CD4-positive, alpha-beta T cell treated with Interleukin-10 for 1 hour (primary cell): ENCODE measurements at regions not wholly inside any gene's neighbourhood (a gene's known extent, or its start where the extent isn't known, plus 50 kb on each side); places are given as distances from the start of the nearest gene placed in this dataset.

Source experiments
- DNase-seq: peaks from one replicate; pipeline ENCODE4 v3.0.0-alpha.2; 2020

DNA sequence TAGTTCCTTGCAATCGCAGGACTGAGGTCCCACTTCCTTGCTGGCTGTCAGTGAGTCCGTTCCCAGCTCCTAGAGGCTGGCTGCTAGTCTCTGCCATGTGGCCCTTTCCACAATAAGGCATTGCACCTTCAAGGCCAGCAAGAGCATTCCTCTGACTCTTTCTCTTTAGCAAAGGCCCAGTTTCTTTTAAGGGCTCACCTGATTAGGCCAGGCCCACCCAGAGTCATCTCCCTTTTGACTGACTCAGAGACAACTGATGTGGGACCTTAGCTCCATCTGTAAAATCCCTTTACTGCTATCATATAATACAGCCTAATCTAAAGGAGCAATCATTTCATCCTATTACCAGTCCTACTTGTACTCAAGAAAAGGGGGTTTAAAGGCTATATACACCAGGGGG, 278.2 kb downstream of the SLC4A3 start:
- no peak for DNase-seq

DNA sequence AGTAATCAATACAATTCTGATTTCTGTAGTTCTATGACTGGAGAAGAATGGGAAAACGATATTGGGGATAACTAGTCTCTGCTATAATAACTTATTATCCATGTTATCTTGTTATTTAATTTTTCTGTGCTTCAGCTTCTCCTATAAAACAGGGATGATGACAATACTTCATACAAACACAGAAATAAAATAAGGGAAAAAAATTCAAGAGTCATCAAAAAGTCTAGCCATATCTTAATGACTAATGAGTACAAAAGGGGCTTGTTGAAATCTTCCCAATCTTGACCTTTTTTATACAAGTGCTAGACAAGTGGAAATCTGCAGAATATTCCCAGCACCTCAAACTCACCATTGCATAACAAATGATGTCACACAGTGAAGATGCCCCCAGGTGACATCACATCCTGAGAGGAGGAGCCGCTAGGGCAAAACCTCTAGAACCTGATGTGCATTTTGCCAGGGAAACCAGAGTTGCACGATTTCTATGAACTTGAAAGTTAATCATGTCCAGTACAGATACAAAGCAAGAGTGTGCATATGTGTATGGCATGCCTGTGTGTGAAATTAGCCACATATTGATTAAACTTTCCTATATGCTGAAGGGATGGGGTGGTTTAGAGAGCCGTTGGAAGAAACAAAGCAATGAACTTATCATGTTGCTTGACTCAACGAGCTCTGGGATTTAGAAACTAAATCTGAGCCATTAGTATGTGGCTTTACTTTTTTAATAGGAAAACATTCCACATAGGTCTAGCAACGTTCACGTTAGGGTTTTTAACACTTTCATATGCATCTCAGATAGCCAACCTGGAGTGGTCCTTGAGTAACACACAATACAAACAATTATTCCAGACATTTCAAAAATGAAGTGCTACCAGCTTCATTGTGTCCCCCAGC, 278.9 kb downstream of the SLC4A3 start:
- no peak for DNase-seq

DNA sequence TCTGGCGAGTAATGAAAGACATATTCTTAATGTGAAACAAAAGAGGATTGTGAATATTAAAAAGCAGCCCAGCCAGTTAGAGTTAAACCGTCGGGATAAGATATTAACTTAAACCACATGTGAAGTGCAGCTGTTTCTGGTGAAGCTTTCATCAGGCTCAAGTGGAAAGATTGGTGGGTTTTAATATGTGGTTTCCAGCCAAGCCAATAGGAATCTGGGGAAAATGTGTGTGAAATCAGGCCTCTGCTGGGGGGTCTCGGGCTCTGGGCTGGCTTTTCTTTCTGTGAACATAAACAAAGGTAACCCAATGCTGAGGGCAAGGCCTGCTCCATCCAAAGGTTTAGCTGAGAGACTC, 279.6 kb downstream of the SLC4A3 start:
- DNase-seq = no peak

DNA sequence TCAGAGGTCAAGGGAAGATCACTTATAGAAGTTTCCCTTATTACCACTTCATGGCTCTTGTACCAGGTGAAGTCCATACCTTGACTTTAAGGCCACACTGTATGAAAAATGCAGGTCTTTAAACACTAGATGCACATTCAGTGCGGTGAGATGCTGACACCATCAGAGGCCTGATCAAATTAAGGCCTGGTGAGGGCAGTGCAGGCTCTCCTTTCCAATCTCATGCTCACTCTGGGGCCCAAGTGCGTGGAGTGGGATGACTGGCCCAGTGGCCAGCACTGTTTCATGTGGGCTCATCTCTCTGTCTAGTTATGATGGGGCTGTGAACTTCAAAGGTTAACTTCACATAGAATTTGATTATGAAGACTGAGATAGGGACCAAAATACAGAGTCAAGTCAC, 281.1 kb downstream of the SLC4A3 start:
- DNase-seq = no peak

DNA sequence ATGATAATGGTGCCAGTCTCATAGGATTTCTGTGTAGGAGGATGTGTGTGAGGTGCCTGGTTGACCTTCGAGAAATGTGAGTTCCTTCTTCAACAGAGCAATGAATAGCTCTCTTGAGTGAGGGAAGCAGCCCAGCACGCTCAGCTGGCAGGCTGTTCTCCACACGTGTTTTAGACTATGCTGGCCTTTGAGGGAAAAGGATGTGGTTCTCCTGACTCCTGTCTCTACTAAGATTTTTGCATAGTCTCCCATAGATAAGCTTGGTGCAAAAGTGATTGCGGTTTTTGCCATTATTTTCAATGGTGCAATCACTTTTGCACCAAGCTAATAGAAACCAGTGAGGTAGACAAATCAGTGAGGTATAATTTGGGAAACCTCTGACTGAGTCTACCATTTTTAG, 284.1 kb downstream of the SLC4A3 start:
- DNase-seq = no peak

DNA sequence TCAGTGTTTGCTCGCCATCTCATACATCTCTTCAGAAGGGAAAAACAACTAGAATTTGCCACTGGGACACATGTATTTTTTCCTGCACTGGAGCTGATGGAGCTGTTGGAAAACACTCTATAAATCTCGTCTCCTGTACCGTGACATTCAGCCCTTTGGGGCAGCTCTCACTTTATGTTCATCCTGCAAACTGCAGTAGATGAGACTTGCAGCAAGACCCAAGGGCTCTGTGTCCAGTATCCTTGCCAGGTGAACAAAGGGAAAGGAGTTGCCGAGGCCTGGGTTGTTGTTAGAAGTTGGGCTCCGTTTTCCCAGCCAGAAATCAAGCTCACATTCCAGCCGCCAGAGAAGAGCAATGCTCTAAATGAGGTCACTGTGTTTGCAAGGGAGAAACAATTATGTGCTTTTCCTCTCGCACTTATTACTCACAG, 285.1 kb downstream of the SLC4A3 start:
- DNase-seq = no peak

DNA sequence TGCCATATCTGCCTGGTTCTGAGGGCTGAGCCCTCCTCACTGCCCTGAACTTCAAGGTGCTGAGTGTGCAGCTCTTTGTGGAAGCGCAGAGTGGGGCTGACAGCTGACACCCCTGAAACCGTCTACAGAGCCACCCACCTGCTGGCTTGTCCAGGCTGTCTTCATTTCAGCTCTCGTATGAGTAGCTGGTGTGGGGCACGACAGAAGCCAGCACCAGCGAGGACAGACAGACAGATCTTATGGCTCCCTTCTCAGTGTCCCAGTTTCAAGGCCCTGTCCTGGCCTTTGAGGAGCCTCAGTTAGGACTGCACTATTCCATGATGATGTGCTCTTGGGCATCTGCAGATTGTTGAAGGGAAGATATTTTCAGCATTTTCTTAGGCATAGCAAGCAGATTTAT, 287.1 kb downstream of the SLC4A3 start:
- DNase-seq = no peak

DNA sequence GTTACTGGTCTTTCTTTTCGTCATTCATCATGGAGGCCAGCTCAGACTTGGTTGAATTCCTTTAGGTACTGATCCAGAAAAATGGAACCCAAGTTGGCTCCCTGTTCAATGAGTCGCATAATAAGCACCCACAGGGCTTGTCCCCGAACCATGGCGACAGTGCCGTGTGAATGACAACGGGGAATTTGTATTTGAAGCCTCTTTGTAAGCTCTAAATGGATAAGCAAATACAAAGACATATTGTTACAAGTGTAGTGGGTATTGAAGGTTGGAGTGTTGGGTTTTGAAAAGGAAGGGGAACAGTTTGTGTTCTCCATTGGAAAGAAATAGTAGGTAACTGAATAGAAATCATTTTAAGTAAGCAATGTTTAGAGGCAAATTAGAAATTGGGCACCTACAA, 288.9 kb downstream of the SLC4A3 start:
- no peak for DNase-seq

DNA sequence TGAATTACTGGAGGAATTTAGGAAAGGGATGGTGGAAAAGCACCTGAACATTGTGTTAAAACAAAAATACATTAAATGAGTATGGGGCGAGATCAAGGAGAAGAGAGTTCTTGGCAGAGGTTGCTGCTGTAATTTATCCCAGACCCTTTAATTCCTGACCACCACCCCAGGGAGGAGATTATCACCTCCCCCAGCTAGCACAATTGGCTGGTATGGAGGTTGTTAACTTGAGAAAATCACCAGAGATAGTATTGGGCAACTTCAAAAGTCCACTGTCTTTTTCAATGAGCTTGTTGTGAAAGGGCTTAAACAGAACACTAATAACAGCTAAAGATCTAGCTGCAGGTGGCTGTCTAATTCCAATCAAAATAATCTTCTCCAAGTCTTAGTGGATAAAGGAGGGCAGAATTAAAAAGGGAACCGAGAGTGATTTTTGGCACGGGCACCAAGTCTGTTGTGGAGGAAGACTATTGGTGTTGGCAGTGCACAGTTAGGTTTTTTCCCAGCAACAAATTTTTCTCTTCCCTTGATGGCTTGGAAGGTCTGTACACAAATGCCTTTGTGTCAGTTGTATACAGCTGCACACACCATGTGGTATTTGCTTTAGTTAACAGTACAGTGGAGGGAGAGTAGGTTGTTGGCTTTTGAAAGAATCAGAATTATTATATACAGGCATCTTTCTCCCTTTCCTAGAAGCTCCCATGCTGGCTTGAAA, 289.5 kb downstream of the SLC4A3 start:
- DNase-seq = no peak

DNA sequence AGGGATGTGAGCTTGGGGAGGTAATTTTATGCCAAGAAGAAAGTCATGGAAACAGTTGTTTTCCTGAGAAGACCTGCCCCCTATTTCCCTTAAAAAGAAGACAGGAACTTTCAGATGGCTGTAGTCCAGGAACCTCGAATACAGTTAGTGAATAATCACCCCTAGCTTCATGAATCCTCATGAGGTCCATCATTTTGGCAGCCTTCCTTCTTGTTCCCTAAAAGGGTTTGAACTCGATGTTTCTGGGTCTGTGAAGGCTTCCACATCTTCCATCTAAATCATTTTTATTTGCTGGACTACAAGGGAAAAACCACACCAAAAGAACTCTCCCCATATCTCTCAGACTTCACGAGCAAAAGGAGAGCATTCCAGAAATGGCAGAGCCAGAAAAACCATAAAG, 290.8 kb downstream of the SLC4A3 start:
- no peak for DNase-seq

DNA sequence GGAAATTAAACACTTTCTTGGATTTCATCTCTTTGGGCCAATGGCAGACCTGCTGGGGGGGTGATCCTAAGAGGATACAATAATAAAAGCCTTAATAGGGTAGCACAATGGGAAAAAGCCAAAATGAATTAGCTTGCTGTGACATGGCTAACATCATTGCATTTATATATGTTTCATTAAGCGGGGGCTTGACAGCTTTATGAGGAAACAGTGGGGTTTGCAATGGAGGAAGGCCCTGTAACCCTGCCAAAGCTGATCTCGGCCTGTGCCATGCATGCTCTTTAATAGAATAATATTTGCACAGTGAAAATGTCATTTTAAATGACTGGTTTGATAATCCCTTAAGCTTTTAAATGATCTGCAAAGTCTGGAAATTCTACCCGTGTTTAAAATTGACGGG, 291.5 kb downstream of the SLC4A3 start:
- DNase-seq = no peak

DNA sequence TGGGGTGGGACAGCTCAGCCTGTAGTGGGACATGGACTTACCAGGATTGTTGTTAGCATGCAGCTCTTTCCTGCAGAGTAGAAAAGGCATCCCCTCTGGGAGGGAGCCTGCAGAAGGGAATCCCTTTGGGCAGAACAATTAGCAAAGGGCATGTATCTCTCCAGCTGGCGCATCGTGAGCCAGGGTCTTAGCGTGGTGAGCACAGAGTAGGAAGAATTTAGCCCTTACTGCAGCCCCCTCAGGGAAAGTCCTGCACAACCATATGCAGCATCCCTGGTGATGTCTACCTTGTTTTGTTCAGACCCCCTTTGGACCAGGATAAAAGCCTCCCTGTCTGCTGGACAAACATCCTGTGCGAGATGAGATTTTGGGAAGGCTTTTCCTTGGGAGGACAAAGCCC, 292.1 kb downstream of the SLC4A3 start:
- no peak for DNase-seq

DNA sequence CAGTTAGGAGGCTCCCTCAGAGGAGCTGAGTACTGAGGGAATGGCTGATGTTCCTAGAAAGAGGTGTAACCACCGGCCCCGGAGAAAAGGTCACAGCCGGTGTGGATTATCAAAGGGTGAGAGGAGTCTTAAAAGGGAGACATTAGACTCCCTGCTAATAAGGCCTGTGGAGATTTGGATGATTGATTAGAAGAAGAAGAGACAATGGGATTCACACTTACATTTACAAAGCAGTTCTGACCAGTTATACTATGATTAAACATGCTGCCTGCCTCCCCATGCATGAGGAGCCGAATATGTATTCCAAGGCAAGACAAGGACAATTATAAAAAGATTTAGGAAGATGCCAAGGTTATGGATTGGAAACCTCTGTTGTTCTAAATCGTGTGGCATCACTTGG, 302.4 kb downstream of the SLC4A3 start:
- no peak for DNase-seq

DNA sequence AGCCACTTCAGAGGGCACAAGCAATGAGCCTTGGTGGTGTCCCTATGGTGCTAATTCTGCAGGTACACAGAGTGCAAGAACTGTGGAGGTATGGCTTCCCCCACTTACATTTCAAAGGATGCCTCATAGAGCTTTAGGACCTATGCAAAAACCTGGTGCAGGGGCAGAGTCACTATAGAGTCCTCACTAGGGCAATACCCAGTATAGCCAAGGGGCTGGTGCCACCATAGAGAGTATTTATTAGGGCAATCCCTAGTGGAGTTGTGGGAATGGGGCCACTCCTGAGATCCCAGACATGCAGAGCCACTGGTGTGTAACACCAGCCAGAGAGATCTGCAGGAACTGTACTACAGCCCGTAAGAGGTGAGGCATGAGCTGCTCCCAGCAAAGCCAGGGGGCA, 312.2 kb downstream of the SLC4A3 start:
- no peak for DNase-seq

DNA sequence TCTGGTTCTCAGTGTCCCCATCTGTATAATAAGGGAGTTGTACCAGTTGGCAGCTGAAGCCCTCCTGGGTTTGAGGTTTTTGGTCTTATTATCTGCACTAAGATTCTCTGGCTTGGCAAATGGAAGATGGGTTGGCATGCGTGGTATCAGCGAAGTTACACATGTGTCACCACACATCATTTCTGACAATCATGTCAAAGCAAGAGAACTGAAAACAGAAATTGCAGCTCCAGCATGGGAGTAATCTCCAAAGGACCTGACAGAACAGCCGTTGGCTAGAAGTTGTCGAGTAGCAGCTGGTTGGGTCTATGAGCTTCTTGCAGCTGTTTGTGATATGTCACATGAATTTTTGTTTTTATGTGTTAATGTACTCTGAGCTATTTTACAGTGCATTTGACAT, 317.4 kb downstream of the SLC4A3 start:
- DNase-seq = no peak

DNA sequence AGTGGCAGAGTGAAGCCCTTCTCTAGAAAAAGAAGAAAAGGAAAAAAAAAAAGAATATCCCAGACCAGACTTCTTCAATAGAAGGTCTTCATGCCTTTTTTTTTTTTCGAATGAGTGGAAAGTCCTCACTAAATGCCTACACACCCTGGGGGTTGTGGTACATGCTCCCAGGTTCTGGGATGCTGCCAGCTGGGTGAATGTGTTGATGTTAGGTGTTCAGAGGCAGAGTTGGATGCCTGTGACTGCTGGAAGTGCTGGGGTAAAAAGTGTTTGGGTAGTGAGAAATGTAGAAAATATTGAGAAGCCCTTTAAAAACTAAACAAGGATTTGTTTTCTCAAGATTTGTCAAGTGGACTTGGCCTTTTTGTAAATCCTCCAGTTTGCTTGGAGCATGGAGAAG, 318.6 kb downstream of the SLC4A3 start:
- DNase-seq = no peak

DNA sequence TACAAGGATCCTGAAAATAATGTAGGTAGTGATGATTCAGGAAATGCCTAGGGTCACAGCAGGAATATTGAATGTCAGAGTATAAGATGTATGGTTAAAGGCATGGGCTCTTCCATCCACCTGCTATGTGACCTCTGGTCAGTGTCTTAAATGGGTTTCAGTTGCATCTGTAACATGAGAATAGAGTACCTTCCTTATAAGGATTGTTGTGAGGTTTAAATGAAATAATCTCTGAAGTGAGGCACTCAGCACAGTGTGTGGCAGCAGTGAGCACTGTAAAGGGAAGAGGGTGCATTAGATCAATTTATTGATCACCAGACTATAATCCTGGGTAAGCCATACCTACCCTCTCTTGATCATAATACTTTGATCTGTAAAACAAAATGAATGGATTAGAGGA, 319.1 kb downstream of the SLC4A3 start:
- no peak for DNase-seq

DNA sequence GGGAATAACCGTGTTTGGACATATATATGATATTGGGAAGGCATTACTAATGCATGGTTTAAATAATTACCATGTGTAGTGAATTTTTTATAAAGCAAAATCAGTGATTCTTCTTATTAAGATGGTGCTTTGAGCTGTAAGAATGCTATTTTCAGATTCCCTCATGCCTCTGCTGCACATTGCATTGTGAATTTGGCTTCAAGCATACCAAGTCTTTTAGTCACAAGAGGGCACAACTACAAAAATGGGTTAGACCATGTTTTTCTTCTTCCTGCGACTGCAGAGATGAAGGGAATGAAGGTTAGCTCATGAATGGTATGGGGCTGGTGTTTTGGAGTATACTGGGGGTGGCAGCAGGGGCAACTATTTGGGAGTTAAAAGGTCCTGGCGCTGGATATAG, 320.1 kb downstream of the SLC4A3 start:
- no peak for DNase-seq

DNA sequence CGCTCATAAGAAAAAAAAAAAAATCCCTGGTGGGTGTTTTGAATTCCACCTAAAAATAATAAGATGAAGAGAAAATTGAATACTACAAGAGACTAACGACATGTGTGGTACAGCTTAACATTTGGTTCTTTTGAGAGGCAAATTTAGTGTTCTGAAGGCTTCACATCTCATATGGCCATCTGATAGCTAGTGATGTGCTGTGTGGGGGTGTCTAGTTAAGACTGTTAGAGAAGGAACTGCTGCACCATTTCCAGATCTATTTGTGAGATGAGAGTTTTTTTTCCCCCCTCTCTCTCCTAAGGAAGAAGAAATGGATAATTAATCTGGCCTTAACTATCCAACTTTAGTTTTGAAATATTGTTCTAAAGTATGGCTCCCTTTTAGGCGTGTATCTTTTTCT, 321.6 kb downstream of the SLC4A3 start:
- DNase-seq = no peak

DNA sequence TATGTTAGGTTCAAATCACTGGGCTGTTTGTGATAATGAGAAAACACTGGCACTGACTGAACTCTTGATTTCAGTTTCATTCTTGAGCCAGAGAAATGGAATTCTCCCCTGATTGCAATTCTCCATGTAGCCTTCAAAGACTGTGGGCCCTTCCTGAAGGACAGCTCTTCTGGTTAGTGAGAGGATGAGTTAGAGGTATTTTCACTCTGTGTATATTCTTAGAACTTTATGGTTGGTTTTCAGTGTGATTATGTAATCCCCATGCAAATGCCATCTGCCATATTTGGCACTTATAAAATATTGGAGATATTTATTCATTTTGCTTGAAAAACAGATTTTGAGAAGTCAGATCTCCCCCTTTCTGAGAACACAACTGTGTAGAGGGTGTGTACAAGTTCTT, 323.7 kb downstream of the SLC4A3 start:
- no peak for DNase-seq

DNA sequence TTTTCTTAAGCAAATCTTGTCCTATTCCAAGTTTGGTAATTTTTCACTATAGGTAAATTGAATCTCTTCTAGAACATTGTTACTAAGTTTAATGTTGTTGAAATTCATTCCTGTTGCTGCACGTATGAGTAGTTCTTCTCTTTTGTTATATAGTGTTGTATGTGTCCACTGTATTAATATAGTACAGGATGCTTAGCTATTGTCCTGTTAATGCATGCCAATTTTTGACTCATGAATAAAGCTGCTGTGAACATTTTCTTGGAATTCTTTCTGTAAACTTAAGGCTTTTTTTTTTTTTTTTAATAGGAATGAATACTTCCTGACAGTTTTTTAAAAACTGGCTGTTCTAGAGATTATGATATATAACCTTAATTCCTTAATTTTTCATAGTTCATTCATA, 326.9 kb downstream of the SLC4A3 start:
- no peak for DNase-seq

DNA sequence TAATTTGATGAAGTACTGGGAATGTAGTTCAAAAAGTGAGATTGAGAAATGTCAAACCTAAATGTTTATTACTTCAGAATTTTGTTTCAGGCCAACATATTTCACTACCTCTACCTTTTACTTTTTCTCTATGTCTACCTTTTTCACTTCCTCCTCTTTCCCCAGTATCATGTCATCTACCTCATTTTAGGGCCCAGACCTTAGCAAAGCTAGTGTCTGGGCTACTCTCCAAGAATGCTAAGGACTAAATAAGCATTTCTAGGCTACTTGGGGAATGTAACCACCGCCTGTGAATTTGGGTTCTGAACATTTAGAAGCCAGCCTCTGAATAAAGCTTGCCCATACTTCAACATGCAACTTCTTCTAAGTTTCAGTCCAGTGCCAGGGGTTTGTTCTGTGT, 330.4 kb downstream of the SLC4A3 start:
- no peak for DNase-seq

DNA sequence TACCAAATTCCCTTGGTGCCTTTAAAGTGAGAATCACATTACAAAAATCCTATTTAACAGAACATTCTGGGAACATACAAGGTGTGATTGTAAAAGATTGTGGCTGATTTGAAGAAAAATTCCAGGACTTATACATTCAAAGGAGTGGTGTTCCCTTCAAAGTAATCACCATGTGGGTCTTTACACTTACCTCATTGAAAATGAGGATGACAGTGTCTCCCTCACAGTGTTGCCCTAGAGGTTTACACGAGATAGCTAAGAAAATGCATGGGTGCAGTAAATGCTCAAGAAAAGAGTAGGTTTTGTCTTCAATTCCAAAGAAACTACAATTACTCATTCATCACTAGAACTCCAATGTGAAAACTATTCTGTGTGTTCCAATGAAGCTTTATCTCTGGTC, 331.5 kb downstream of the SLC4A3 start:
- DNase-seq = no peak

DNA sequence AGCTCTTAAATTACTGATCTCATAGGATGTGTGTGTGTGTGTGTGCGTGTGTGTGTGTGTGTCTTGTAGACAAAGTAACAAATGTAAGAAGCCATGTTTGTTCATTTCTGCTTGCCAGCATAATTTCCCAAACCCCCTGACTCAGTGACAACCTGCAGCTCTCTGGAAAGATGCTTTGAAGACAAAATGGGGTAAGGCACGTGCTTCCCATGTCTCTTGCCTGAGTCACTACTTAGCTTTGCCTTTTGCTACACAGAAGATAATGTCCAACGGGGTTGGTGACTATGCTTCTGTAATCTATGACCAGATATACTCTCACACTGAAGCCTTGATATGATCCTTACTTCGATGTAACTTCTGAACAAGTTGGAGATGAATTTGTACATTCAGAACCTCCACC, 332.0 kb downstream of the SLC4A3 start:
- no peak for DNase-seq
